Smooth muscle cell (in vitro differentiated cells): ENCODE measurements at regions not wholly inside any gene's neighbourhood (a gene's known extent, or its start where the extent isn't known, plus 50 kb on each side); places are given as distances from the start of the nearest gene placed in this dataset.
"Not testable (repeated sequence)": the region's sequence is repeated elsewhere in the genome, so short reads cannot be mapped to it uniquely, and the experiment has no call there.

ENCODE experiments used
- DNase-seq: peaks from one replicate; lab custom pipeline; 2025; ENCODE audit not compliant: unreplicated experiment; lab: John Stamatoyannopoulos, UW
- H2AFZ ChIP-seq: fragments of 200-600 bp; sonication (generic); 2 replicates; pipeline ENCODE4 v1.6.0; 2016; ENCODE audit warnings: antibody characterized with exemption, low read depth, mild to moderate bottlenecking
- H3F3A ChIP-seq: fragments of 200-600 bp; sonication (generic); 2 replicates; pipeline ENCODE4 v1.6.0; 2017; ENCODE audit warnings: antibody characterized with exemption, low read depth
- H3K27ac ChIP-seq: fragments of 200-600 bp; sonication (generic); 2 replicates; pipeline ENCODE4 v1.5.1; 2016; ENCODE audit warnings: low read depth, mild to moderate bottlenecking
- H3K27me3 ChIP-seq: fragments of 200-600 bp; sonication (generic); 2 replicates; pipeline ENCODE4 v1.6.1; 2016; ENCODE audit warnings: low read depth, mild to moderate bottlenecking
- H3K36me3 ChIP-seq: fragments of 200-600 bp; sonication (generic); 2 replicates; pipeline ENCODE4 v1.5.1; 2016; ENCODE audit warnings: low read depth
- H3K4me1 ChIP-seq: fragments of 200-600 bp; sonication (generic); 2 replicates; pipeline ENCODE4 v1.5.1; 2016; ENCODE audit warnings: low read depth
- H3K4me2 ChIP-seq: fragments of 200-600 bp; sonication (generic); 2 replicates; pipeline ENCODE4 v1.6.0; 2016; ENCODE audit warnings: mild to moderate bottlenecking
- H3K4me3 ChIP-seq: fragments of 200-600 bp; sonication (generic); 2 replicates; pipeline ENCODE4 v1.5.1; 2016; ENCODE audit warnings: mild to moderate bottlenecking
- H3K79me2 ChIP-seq: fragments of 200-600 bp; sonication (generic); 2 replicates; pipeline ENCODE4 v1.6.0; 2016; ENCODE audit warnings: low read depth, mild to moderate bottlenecking
- H3K9ac ChIP-seq: fragments of 200-600 bp; sonication (generic); 2 replicates; pipeline ENCODE4 v1.6.0; 2016; ENCODE audit warnings: low read depth
- H3K9me3 ChIP-seq: fragments of 200-600 bp; sonication (generic); replicated peaks from 2 replicates; pipeline ENCODE4 v1.5.1; 2016; ENCODE audit warnings: low read depth
- H4K20me1 ChIP-seq: fragments of 200-600 bp; sonication (generic); 2 replicates; pipeline ENCODE4 v1.6.0; 2016; ENCODE audit warnings: low read depth
- WGBS: methylation state at CpG from one replicate; pipeline ENCODE4 v1.1.7; 2016; ENCODE audit warnings: low lambda C conversion rate; 5-methylcytosine and 5-hydroxymethylcytosine counted together
- TF ChIP-seq, protein P1 (sequence below): fragments of 200-600 bp; sonication (generic); IDR thresholded peaks from 2 replicates; pipeline ENCODE4 v1.5.1; 2017; ENCODE audit warnings: borderline replicate concordance, mild to moderate bottlenecking, antibody characterized with exemption; ENCODE audit not compliant: insufficient read depth, poor library complexity, severe bottlenecking

DNA sequence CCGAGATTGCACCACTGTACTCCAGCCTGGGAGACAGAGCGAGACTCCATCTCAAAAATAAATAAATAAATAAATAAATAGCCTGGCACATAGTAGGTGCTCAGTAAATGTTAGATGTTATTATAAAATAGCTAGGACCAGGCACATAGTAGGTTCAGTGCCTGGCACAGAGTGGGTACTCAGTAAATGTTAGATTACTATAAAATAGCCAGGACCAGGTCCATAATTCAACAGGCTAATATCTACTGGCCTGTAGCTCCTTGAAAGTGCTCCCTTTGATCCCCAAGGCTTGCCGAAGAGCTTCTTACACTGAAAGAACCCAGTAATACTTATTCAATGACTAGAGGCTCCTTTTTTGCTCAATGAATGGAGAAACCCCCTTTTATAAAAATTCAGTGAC is 215.1 kb upstream of the ZNF217 start:
- WGBS = 97% methylated on average over 3 of the region's 3 CpGs
- H3F3A ChIP-seq = peaks cover 7% of the 10 kb centered on the region
- TF ChIP-seq, protein P1, sequence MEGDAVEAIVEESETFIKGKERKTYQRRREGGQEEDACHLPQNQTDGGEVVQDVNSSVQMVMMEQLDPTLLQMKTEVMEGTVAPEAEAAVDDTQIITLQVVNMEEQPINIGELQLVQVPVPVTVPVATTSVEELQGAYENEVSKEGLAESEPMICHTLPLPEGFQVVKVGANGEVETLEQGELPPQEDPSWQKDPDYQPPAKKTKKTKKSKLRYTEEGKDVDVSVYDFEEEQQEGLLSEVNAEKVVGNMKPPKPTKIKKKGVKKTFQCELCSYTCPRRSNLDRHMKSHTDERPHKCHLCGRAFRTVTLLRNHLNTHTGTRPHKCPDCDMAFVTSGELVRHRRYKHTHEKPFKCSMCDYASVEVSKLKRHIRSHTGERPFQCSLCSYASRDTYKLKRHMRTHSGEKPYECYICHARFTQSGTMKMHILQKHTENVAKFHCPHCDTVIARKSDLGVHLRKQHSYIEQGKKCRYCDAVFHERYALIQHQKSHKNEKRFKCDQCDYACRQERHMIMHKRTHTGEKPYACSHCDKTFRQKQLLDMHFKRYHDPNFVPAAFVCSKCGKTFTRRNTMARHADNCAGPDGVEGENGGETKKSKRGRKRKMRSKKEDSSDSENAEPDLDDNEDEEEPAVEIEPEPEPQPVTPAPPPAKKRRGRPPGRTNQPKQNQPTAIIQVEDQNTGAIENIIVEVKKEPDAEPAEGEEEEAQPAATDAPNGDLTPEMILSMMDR = no peak
- no peak overlapping the region for H3K4me2 ChIP-seq
- H2AFZ ChIP-seq = no peak overlapping the region
- H3K36me3 ChIP-seq = no peaks in the 10 kb centered on the region
- DNase-seq = no peak
- H3K27ac ChIP-seq = no peak overlapping the region
- H4K20me1 ChIP-seq = no peaks in the 10 kb centered on the region
- no peaks in the 10 kb centered on the region for H3K79me2 ChIP-seq
- H3K27me3 ChIP-seq = no peaks in the 10 kb centered on the region
- H3K9me3 ChIP-seq = no peaks in the 10 kb centered on the region
- H3K9ac ChIP-seq = no peak overlapping the region
- no peak overlapping the region for H3K4me3 ChIP-seq
- H3K4me1 ChIP-seq = peaks cover 3% of the 10 kb centered on the region

DNA sequence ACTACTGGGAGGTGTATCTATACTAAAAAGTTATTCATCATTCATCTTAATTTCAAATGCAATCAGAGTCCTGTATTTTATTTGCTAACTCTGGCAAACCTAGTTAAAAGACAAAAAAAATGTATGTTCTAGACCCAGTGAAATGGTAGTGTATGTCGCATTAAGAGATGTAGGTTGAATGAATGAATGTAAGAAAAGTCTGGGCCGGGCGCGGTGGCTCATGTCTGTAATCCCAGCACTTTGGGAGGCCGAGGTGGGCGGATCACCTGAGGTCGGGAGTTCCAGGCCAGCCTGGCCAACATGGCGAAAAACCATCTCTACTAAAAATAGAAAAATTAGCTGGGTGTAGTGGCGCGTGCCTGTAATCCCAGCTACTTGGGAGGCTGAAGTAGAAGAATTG is 214.7 kb upstream of the ZNF217 start:
- 94% methylated on average over 10 of the region's 10 CpGs for WGBS
- H3K4me3 ChIP-seq, H3K27ac ChIP-seq, H3K27me3 ChIP-seq, H3F3A ChIP-seq, H3K79me2 ChIP-seq, H3K36me3 ChIP-seq, H3K4me2 ChIP-seq, H3K4me1 ChIP-seq, H3K9me3 ChIP-seq, H4K20me1 ChIP-seq, H3K9ac ChIP-seq, H2AFZ ChIP-seq, DNase-seq: not testable (repeated sequence)

DNA sequence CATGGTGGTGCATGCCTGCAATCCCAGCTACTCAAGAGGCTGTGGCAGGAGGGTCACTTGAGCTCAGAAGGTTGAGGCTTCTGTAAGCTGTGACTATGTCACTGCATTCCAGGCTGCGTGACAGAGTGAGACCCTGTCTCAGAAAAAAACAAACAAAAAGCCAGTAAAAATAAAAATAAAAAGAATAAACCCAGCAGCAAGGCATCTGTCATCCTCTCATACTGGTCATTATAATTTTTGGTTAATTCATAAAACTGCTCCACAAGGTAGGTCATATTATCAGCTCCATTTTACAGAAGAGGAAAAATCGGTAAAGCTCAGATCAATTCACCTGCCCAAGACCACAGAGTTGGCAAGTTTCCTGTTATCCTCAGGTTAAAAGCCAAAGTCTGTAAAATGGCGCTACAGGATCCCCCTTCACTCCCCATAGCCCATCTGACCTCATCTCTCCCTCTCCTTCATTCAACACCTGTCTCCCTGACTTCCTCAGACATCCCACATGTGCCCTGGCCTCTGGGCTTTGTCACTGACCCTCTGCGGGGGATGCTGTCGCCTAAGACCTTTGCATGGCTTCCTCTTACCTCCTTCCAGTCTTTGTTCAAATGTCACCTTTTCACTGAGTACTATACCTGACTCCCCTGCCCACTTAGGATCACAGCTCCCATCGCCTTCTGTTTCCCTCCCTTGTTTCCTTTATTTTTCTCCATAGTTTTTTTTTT is 213.2 kb upstream of the ZNF217 start:
- no peak overlapping the region for H3K4me3 ChIP-seq
- H2AFZ ChIP-seq = no peak overlapping the region
- H3K9me3 ChIP-seq = no peaks in the 10 kb centered on the region
- no peaks in the 10 kb centered on the region for H4K20me1 ChIP-seq
- peak overlapping the region; percentile 25 for H3K27ac ChIP-seq
- no peak overlapping the region for H3K9ac ChIP-seq
- TF ChIP-seq, protein P1 = no peak
- H3F3A ChIP-seq = peaks cover 7% of the 10 kb centered on the region
- H3K79me2 ChIP-seq = no peaks in the 10 kb centered on the region
- WGBS = 91% methylated on average over 6 of the region's 6 CpGs
- peaks cover 3% of the 10 kb centered on the region for H3K4me1 ChIP-seq
- no peak for DNase-seq
- H3K27me3 ChIP-seq = no peaks in the 10 kb centered on the region
- no peaks in the 10 kb centered on the region for H3K36me3 ChIP-seq
- no peak overlapping the region for H3K4me2 ChIP-seq

DNA sequence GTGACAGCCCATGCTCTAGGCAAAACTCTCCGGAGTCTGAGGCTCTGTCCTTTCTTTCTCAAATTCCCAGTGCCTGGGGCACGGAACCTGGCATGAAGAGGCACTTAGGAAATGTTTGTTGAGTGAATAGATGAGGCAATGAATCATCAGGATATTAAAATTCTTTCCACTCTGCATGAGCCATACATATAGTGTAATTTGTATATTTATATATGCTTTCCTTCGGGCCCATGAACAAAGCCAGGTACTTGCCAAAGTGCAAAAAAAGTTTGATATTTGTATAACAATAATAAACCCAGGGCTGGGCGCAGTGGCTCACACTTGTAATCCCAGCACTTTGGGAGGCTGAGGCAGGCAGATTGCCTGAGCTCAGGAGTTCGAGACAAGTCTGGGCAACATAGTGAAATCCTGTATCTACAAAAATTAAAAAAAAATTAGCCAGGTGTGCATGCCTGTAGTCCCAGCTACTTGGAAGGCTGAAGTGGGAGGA is 212.3 kb upstream of the ZNF217 start:
- peak overlapping the region; percentile 66 for H3K27ac ChIP-seq
- H3K27me3 ChIP-seq = no peaks in the 10 kb centered on the region
- peaks cover 7% of the 10 kb centered on the region for H3F3A ChIP-seq
- no peaks in the 10 kb centered on the region for H4K20me1 ChIP-seq
- H3K9ac ChIP-seq = no peak overlapping the region
- H3K4me1 ChIP-seq = peaks cover 7% of the 10 kb centered on the region
- no peak overlapping the region for H3K4me3 ChIP-seq
- no peaks in the 10 kb centered on the region for H3K9me3 ChIP-seq
- H3K79me2 ChIP-seq = no peaks in the 10 kb centered on the region
- no peaks in the 10 kb centered on the region for H3K36me3 ChIP-seq
- no peak for DNase-seq
- WGBS = 43% methylated on average over 5 of the region's 5 CpGs
- H3K4me2 ChIP-seq = peak overlapping the region; percentile 25
- H2AFZ ChIP-seq = no peak overlapping the region
- TF ChIP-seq, protein P1 = no peak
